ENCODE measurements at regions not wholly inside any gene's neighbourhood (a gene's known extent, or its start where the extent isn't known, plus 50 kb on each side); places are given as distances from the start of the nearest gene placed in this dataset.

GRCh38 chr13:109330123-109330522 is 456.3 kb downstream of the IRS2 start (continued):
- TF ChIP-seq ZNF23 (tag by site-specific recombination; IDR thresholded peaks at IDR 0.05; ENCODE audit: borderline replicate concordance): no peak
- TF ChIP-seq ZBTB44 (tag by site-specific recombination; IDR thresholded peaks at IDR 0.05): no peak
- TF ChIP-seq ZIC2 (tag by site-specific recombination; IDR thresholded peaks at IDR 0.05): no peak
- TF ChIP-seq, protein P1, sequence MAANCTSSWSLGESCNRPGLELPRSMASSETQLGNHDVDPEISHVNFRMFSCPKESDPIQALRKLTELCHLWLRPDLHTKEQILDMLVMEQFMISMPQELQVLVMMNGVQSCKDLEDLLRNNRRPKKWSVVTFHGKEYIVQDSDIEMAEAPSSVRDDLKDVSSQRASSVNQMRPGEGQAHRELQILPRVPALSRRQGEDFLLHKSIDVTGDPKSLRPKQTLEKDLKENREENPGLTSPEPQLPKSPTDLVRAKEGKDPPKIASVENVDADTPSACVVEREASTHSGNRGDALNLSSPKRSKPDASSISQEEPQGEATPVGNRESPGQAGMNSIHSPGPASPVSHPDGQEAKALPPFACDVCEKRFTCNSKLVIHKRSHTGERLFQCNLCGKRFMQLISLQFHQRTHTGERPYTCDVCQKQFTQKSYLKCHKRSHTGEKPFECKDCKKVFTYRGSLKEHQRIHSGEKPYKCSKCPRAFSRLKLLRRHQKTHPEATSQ (tag by site-specific recombination; IDR thresholded peaks at IDR 0.05): no peak
- TF ChIP-seq, protein P2, sequence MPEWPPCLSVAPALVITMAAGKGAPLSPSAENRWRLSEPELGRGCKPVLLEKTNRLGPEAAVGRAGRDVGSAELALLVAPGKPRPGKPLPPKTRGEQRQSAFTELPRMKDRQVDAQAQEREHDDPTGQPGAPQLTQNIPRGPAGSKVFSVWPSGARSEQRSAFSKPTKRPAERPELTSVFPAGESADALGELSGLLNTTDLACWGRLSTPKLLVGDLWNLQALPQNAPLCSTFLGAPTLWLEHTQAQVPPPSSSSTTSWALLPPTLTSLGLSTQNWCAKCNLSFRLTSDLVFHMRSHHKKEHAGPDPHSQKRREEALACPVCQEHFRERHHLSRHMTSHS (tag by site-specific recombination; IDR thresholded peaks at IDR 0.05): no peak
- no peak for TF ChIP-seq ZNF311 (tag by site-specific recombination; IDR thresholded peaks at IDR 0.05; ENCODE audit: borderline replicate concordance)

DNA sequence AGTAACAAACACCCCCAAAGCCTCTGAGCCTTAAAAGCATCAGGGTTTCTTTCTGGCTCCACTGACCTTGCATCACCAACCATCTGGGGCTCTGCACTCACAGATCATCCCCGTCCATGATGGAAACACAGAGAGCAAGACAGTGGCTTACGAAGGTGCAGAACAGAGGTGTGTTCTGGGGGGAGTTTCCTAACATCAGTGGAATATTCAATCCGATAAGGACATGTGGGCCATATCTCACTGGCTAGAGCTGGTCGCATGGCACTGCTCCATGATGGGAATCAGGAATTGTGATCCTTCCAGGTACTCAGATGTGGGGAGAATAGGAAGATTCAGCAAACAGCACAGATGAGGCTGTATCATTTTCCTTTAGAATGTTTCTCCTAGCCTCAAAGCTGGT is 457.2 kb downstream of the IRS2 start:
- Histone ChIP-seq H3K4me3 (ENCODE audit: low read depth, low read length) (no peak overlapping the region), H3K27ac (ENCODE audit: extremely low read depth, low read depth, low read length) (no peak overlapping the region), H3K4me1 (ENCODE audit: control insufficient read depth, insufficient read depth, low read length) (no peaks in the 10 kb centered on the region; the same call in 1 of the 2 replicates), H3K36me3 (ENCODE audit: control insufficient read depth in 2 of 2, insufficient read depth in 1 of 2, low read length in 2 of 2) (no peaks in the 10 kb centered on the region), H3K9me3 (ENCODE audit: control insufficient read depth, insufficient read depth, low read depth, low read length) (no peaks in the 10 kb centered on the region)
- ChIA-PET POLR2A (no interaction called here), CTCF (no interaction called here)
- TF ChIP-seq ZNF302 (tag by site-specific recombination; IDR thresholded peaks at IDR 0.05; ENCODE audit: low read depth) (no peak), ZNF654 (tag by site-specific recombination; IDR thresholded peaks at IDR 0.05; ENCODE audit: low read depth) (no peak), ZBTB11 (tag by site-specific recombination; conservative IDR thresholded peaks at IDR 0.05; ENCODE audit: low read depth) (no peak), ZNF214 (tag by site-specific recombination; IDR thresholded peaks at IDR 0.05; ENCODE audit: borderline replicate concordance) (no peak), ZNF600 (tag by site-specific recombination; IDR thresholded peaks at IDR 0.05) (no peak), ZNF548 (tag by site-specific recombination; IDR thresholded peaks at IDR 0.05) (no peak), ZNF549 (tag by site-specific recombination; IDR thresholded peaks at IDR 0.05) (no peak), ZNF23 (tag by site-specific recombination; IDR thresholded peaks at IDR 0.05; ENCODE audit: borderline replicate concordance) (no peak), GFI1B (tag by site-specific recombination; IDR thresholded peaks at IDR 0.05) (no peak), EGR2 (tag by site-specific recombination; IDR thresholded peaks at IDR 0.05; ENCODE audit: low read depth) (no peak), ZNF768 (tag by site-specific recombination; IDR thresholded peaks at IDR 0.05) (no peak), ZNF404 (tag by site-specific recombination; IDR thresholded peaks at IDR 0.05) (no peak), ZNF311 (tag by site-specific recombination; IDR thresholded peaks at IDR 0.05; ENCODE audit: borderline replicate concordance) (no peak), PATZ1 (tag by site-specific recombination; IDR thresholded peaks at IDR 0.05) (no peak)
- TF ChIP-seq, protein P2 (tag by site-specific recombination; IDR thresholded peaks at IDR 0.05): no peak
- TF ChIP-seq, protein P3, sequence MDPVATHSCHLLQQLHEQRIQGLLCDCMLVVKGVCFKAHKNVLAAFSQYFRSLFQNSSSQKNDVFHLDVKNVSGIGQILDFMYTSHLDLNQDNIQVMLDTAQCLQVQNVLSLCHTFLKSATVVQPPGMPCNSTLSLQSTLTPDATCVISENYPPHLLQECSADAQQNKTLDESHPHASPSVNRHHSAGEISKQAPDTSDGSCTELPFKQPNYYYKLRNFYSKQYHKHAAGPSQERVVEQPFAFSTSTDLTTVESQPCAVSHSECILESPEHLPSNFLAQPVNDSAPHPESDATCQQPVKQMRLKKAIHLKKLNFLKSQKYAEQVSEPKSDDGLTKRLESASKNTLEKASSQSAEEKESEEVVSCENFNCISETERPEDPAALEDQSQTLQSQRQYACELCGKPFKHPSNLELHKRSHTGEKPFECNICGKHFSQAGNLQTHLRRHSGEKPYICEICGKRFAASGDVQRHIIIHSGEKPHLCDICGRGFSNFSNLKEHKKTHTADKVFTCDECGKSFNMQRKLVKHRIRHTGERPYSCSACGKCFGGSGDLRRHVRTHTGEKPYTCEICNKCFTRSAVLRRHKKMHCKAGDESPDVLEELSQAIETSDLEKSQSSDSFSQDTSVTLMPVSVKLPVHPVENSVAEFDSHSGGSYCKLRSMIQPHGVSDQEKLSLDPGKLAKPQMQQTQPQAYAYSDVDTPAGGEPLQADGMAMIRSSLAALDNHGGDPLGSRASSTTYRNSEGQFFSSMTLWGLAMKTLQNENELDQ (tag by site-specific recombination; IDR thresholded peaks at IDR 0.05; ENCODE audit: low read depth): no peak
- TF ChIP-seq, protein P4, sequence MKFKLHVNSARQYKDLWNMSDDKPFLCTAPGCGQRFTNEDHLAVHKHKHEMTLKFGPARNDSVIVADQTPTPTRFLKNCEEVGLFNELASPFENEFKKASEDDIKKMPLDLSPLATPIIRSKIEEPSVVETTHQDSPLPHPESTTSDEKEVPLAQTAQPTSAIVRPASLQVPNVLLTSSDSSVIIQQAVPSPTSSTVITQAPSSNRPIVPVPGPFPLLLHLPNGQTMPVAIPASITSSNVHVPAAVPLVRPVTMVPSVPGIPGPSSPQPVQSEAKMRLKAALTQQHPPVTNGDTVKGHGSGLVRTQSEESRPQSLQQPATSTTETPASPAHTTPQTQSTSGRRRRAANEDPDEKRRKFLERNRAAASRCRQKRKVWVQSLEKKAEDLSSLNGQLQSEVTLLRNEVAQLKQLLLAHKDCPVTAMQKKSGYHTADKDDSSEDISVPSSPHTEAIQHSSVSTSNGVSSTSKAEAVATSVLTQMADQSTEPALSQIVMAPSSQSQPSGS (tag by site-specific recombination; IDR thresholded peaks at IDR 0.05; ENCODE audit: low read depth): no peak
